Panc1 (cell line): ENCODE measurements at regions not wholly inside any gene's neighbourhood (a gene's known extent, or its start where the extent isn't known, plus 50 kb on each side); places are given as distances from the start of the nearest gene placed in this dataset.

Source experiments
- ATAC-seq: fragments of 200-7000 bp; cut with Tn5 transposase; 2 replicates; pipeline ENCODE4 v1.9.1; 2020; ENCODE audit warnings: mild to moderate bottlenecking, moderate library complexity
- BruUV-seq: library from RNA; stranded (reverse); fragments of 400-500 nt; replicated peaks from 2 replicates; lab custom pipeline; 2021; lab: Mats Ljungman, UMichigan
- CTCF ChIA-PET: fragments of 300-600 bp; sonication (Branson Sonifier 250); formaldehyde crosslinking; loops from one replicate; lab custom pipeline; 2022; ENCODE audit warnings: antibody characterized with exemption; lab: Charles Lee
- POLR2A ChIA-PET: fragments of 300-600 bp; sonication (Branson Sonifier 250); formaldehyde crosslinking; loops from one replicate; lab custom pipeline; 2022; ENCODE audit warnings: antibody characterized with exemption; lab: Charles Lee
- DNase-seq: peaks from one replicate; pipeline ENCODE4 v3.0.0-alpha.2; 2010; ENCODE audit warnings: low read depth, low spot score
- H3K27ac ChIP-seq: 2 replicates; pipeline ENCODE4 v1.5.1; 2011; ENCODE audit warnings: mild to moderate bottlenecking, low read length, inconsistent platforms
- H3K27me3 ChIP-seq: fragments of 200-500 bp; sonication (Bioruptor generic); 2 replicates; pipeline ENCODE4 v1.6.0; 2014; ENCODE audit warnings: low read length, inconsistent platforms; ENCODE audit not compliant: control insufficient read depth, insufficient read depth
- H3K36me3 ChIP-seq: fragments of 200-500 bp; sonication (Bioruptor generic); 2 replicates; pipeline ENCODE4 v1.5.1; 2014; ENCODE audit warnings: inconsistent platforms, mild to moderate bottlenecking, low read length, moderate library complexity; ENCODE audit not compliant: control insufficient read depth, insufficient read depth
- H3K4me1 ChIP-seq: 2 replicates; pipeline ENCODE4 v1.5.1; 2011; ENCODE audit warnings: inconsistent platforms, mild to moderate bottlenecking, low read length, moderate library complexity; ENCODE audit not compliant: control insufficient read depth, insufficient read depth
- H3K4me3 ChIP-seq, 2 experiments: 2 replicates each; pipeline ENCODE4 v1.5.1; 2011 to 2012; ENCODE audit warnings: low read depth in 2 of 2, low read length in 2 of 2, mild to moderate bottlenecking in 2 of 2, inconsistent platforms in 1 of 2, moderate library complexity in 1 of 2
- H3K9me3 ChIP-seq: fragments of 200-500 bp; sonication (Bioruptor generic); 2 replicates; pipeline ENCODE4 v1.5.1; 2014; ENCODE audit warnings: low read depth, mild to moderate bottlenecking, inconsistent platforms, low read length, moderate library complexity; ENCODE audit not compliant: control insufficient read depth, insufficient read depth
- POLR2AphosphoS5 ChIP-seq: IDR thresholded peaks from 2 replicates; pipeline ENCODE4 v1.6.1; 2012; ENCODE audit warnings: mild to moderate bottlenecking, low read depth, low read length, moderate library complexity
- REST ChIP-seq, 2 experiments: IDR thresholded peaks; 2 replicates each; pipeline ENCODE4 v1.6.1; 2011 to 2012; ENCODE audit warnings: low read depth in 2 of 2, control low read depth in 1 of 2, low read length in 1 of 2, mild to moderate bottlenecking in 1 of 2, moderate library complexity in 1 of 2; ENCODE audit not compliant: insufficient read depth in 1 of 2
- SIN3A ChIP-seq: IDR thresholded peaks from 2 replicates; pipeline ENCODE4 v1.6.1; 2012; ENCODE audit warnings: low read depth, mild to moderate bottlenecking, low read length, moderate library complexity, borderline replicate concordance; ENCODE audit not compliant: insufficient read depth
- TCF7L2 ChIP-seq: IDR thresholded peaks from 2 replicates; pipeline ENCODE4 v1.6.1; 2011; ENCODE audit warnings: mild to moderate bottlenecking, low read depth, low read length, inconsistent platforms
- in situ Hi-C: cut with HindIII; loops from 2 replicates; pipeline ENCODE4 v1.10.0; 2016; ENCODE audit warnings: low sequenced_read_pairs, low pct_unique_long_range_greater_than_20kb
- intact Hi-C: fragments of 100-400 bp; cut with micrococcal nuclease; formaldehyde crosslinking; loops from one replicate; pipeline ENCODE4 v1.10.0; 2022; ENCODE audit not compliant: unreplicated experiment
- TF ChIP-seq, protein P1 (sequence below): fragments of 450-650 bp; IDR thresholded peaks from 2 replicates; pipeline ENCODE4 v1.5.1; 2017; ENCODE audit warnings: mild to moderate bottlenecking

GRCh38 chr6:134690048-134690447, 259.9 kb downstream of the ALDH8A1 start:
- DNase-seq (no peak), ATAC-seq (no peak)
- POLR2A ChIA-PET = no interaction called here
- Histone ChIP-seq H3K4me3 (no peak overlapping the region), H3K9me3 (no peaks in the 10 kb centered on the region), H3K36me3 (no peaks in the 10 kb centered on the region), H3K27me3 (no peaks in the 10 kb centered on the region), H3K27ac (no peak overlapping the region), H3K4me1 (no peaks in the 10 kb centered on the region)
- in situ Hi-C loops = no loop called here
- intact Hi-C loops = no loop called here
- no TSS peak for BruUV-seq
- no peak for TF ChIP-seq SIN3A
- TF ChIP-seq POLR2AphosphoS5 = no peak
- TF ChIP-seq TCF7L2 = no peak
- no peak for TF ChIP-seq REST (IDR thresholded peaks at IDR 0.05; ENCODE audit: insufficient read depth in 1 of 2, low read depth in 2 of 2, low read length in 1 of 2)
- TF ChIP-seq, protein P1, sequence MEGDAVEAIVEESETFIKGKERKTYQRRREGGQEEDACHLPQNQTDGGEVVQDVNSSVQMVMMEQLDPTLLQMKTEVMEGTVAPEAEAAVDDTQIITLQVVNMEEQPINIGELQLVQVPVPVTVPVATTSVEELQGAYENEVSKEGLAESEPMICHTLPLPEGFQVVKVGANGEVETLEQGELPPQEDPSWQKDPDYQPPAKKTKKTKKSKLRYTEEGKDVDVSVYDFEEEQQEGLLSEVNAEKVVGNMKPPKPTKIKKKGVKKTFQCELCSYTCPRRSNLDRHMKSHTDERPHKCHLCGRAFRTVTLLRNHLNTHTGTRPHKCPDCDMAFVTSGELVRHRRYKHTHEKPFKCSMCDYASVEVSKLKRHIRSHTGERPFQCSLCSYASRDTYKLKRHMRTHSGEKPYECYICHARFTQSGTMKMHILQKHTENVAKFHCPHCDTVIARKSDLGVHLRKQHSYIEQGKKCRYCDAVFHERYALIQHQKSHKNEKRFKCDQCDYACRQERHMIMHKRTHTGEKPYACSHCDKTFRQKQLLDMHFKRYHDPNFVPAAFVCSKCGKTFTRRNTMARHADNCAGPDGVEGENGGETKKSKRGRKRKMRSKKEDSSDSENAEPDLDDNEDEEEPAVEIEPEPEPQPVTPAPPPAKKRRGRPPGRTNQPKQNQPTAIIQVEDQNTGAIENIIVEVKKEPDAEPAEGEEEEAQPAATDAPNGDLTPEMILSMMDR = no peak
- CTCF ChIA-PET = no interaction called here

DNA sequence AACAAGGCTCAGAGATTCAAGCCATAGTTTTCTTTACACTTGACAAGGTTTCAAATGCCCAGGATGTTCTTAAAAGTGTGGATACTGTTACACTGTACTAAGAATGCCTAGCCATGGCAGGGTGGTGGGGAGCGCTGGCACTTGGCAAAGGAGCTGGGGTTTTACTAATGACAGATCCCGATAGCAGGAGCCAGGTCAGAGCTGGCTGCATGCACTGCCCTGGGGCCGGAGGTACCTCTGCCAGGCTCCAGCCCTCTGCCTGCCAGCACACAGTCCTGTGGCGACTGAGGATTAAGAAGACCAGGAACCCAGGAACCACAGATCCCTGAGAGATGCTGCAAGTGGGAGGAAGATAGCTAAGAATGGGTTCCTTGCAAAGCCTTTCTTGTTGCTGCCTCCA, 260.3 kb downstream of the ALDH8A1 start:
- ChIA-PET CTCF (no interaction called here), POLR2A (no interaction called here)
- in situ Hi-C loops (no loop called here), intact Hi-C loops (no loop called here)
- BruUV-seq = no TSS peak
- H3K36me3 ChIP-seq = no peaks in the 10 kb centered on the region
- H3K9me3 ChIP-seq = no peaks in the 10 kb centered on the region
- H3K27me3 ChIP-seq = no peaks in the 10 kb centered on the region
- TF ChIP-seq POLR2AphosphoS5 = no peak
- TF ChIP-seq, protein P1 = no peak
- no peak for TF ChIP-seq REST (IDR thresholded peaks at IDR 0.05; ENCODE audit: insufficient read depth in 1 of 2, low read depth in 2 of 2, low read length in 1 of 2)
- no peak overlapping the region for H3K4me3 ChIP-seq
- no peaks in the 10 kb centered on the region for H3K4me1 ChIP-seq
- H3K27ac ChIP-seq = no peak overlapping the region
- ATAC-seq (no peak), DNase-seq (no peak)
